GM18909 (cell line): ENCODE measurements at regions not wholly inside any gene's neighbourhood (a gene's known extent, or its start where the extent isn't known, plus 50 kb on each side); places are given as distances from the start of the nearest gene placed in this dataset.

Source experiments
- ATAC-seq: cut with Tn5 transposase; IDR thresholded peaks from one replicate; pipeline ENCODE4 v1.9.1; 2021; ENCODE audit warnings: mild to moderate bottlenecking; ENCODE audit not compliant: unreplicated experiment, poor library complexity

DNA sequence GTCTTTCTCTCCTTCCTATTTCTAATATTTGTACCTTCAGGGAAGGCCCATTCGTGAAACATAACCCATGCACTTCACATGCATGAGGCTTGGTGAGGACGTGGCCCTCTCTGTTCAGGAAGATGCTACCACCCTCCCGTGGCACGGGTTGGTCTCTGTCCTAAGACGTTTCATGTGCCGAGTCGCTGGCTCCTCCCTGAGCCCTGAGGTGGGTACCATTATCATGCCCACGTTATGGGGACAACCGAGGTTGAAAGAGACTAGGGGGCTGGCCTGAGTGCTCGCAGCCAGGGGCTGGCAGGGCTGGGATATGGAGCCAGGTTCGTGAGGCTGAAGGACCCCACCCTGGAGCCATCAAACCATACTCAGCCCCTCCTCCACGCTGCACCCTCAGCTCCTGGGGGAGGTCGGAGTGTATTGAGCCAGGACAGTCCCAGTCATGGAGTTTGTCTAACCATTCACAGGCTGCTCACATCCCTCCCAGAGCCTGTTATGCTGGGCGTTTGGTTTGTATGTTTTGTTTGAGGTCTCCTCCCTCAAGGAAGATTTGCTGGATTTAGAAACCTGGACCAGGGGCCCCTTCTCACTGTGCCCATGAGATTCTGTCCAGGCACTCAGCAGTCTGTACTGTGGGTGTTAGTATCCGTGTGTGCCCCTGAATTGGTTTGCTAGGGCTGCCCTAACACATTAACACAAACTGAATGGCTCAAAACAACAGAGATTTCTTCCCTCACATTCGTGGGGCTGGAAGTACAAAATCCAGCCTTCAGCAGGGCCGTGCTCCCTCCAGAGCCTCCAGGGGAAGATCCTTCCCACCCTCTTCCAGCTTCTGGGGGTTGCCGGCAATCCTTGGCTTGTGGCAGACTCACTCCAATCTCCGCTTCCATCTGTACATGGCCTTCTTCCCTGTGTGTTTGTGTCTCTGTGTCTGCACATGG is 88.3 kb downstream of the ANKRD60 start:
- ATAC-seq, result no peak

DNA sequence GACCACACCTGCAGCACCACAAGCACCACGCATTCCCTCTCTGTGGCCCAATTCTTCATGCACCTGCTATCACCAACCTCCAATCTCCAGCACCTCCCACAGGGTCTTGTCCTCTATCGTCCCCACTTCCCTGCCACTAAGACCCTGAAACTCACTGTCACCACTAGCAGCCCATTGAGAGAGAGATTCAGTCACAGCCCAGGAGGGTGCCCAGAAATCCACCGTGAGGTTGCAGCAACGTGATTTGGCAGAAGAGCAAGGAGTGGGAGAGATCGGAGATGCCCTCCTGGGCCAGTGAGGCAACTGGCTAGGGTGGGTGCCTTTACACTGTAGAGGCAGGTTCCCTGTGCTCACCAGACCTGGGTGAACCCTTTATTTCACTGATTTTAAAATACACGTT is 90.1 kb downstream of the ANKRD60 start:
- no peak for ATAC-seq

DNA sequence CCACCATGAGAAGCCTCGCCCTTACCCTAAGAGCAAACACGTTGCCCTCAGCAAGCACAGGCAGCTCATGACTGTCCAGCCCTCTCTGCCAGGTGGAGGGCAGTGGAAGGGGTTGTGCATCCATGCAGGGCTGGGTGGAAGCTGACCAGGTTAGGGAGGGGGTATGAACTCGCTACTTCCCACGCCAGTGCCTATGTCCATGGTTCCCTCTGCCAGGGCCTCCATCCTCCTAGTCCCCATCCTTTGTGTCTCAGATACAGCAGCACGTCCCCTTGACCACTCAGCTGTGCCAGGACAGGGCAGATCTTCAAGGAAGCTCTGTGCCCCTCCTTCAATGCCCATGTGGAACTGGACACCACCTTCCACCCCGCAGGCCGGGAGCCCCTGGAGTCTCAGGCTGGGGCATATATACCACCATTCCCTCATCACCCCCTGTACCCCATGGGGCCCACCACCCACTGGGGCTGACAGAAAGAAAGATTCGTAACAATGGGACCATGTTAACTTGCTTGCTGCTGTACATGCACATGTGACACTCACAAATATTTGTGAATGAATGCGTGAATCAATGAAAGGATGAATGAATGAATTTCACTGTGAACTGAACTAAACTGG is 90.7 kb downstream of the ANKRD60 start:
- no peak for ATAC-seq

DNA sequence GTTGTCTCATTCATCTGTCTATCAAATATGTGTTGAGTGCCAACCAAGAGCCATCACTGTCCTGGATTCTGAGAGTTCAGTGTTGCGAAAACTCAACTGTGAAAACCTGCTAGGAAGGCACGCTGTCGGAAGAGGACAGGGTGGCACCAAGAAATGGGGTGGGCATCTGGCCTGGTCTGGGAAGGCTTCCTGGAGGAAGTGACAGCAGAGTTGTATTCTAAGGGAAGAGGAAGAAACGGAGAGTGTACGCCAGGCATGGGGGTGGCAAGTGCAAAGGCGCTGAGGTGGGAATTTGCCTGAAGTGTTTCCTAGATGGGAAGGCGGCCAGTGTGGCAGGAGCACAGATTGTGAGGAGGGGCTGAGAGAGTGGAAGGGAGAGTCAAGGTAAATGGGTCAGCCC is 91.2 kb downstream of the ANKRD60 start:
- no peak for ATAC-seq

DNA sequence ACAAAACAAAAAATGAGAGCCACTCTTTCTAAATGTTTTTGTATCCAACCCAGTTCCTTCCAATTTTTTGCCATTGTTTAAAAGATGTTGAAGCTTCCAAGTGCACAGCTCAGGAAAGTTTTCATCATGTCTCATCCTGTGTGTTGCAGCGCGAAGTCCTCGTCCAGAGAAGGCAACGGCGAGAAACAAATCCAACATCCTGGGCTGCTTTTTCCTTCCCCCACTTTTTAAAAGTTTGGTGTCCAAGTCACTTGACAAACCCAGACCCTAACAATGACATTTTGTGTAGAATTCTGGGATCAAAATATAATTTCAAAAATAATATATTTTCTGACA is 92.3 kb downstream of the ANKRD60 start:
- no peak for ATAC-seq

DNA sequence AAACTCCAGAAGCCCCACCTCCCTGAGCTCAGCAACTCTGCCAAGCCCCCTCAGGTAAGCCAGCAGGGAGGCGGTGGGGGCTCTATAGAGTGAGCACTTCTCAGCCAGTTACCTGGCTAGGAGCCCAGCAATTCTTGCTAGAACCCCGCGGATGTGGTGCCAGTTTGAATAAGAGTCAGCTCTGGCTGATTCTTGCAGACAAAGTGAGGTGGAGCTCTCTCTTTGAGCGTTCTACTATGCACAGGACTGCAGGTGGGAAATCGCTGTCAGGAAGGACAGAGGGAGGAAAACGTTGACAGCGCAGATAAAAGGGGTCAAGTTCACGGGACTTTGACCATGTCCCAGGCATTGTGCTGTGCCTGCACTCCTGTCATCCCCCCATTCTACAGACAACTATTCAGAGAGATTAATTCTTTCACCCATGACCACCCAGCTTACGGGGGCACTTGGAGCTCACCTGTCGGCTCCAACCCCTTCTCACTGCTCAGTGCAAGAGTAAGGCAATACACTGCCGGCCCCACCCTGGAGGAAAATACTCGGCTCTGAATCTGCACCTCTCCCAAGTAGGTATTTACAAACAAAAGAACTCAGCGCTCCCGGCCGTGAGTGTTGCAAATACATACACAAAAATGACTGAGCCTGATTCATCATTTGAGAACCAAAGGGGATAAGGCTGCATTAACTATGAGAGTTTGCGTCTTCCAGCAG is 92.9 kb downstream of the ANKRD60 start:
- no peak for ATAC-seq

DNA sequence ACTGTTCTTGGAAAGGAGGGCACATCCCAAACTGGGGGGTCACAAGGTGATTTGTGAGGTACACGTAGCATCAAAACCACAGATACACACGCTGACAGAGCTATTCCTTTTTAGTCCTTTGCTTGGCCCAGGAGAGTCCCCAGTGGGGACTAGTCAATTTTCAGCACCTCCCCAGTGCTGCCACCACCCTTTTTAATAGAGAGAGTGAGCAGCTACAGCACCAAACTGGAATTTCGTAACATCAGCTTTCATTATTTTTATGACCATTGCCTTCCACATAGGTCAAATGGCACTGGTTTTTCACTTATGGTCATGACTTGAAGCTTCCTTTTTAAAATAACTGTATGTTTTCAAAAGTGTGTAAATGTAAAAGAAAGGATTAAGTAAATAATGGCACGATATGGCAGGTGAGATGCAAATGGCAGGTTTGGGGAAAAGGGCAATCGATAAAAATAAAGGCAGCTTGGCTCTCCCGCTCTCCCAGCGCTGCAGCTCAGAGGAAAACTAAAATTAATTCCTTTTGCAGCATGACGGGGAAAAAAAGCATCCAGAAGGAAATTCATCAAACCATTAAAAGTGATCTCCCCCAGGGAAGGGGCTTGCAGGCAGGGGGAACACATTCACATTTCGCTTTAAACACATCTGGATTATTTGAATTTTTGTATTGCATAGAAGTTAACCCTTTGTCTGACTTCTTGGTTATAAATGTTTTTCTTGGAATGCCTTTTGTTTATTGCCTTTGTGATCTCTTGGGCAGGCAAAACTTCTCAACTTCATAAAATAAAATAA is 95.2 kb downstream of the ANKRD60 start:
- no peak for ATAC-seq

DNA sequence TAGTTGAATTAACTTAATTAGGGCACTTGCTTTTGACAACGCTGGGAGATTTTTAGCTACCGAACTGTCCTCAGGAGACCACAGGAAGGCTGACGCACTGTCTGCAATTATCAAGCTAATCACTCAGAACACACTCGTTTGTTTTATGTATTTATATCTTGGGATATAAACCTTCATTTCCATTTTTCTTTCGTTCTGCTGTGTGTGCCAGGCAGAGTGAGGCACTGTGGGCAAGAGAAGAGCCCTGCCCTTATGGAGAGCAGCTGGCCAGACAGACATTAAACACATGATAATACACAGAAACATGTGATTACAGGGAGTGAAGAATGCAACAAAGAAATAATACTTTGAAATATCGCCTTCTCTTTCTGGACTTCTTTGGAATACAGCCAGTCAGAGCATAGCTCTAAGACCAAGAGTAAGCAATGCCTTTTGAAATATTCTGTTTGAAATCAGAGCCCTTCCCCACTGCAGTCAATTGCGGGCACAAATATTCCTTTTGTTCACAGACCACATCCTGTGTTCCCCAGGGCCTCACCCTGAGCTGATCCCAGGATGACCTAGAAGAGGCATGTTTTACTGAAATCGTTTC is 96.8 kb downstream of the ANKRD60 start:
- no peak for ATAC-seq

DNA sequence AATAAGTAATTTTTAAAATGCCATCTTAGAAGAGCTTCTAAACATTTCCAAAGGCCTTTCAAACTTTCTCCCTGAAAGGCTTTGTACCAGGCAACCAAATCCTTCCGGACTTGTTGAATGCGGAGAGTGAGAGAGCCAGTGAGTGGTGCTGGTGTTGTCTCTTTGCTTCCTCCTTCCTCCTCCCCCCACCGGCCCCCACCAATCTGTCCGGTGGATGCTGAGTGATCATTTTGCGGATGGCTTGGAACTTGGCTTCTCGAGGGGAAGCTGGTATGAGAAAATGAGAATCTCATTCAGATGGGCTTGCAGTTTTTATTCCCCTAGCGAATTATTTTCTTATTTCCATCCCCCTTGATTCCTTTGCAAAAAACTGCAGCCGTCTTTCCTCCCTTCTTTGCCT is 97.3 kb downstream of the ANKRD60 start:
- no peak for ATAC-seq

DNA sequence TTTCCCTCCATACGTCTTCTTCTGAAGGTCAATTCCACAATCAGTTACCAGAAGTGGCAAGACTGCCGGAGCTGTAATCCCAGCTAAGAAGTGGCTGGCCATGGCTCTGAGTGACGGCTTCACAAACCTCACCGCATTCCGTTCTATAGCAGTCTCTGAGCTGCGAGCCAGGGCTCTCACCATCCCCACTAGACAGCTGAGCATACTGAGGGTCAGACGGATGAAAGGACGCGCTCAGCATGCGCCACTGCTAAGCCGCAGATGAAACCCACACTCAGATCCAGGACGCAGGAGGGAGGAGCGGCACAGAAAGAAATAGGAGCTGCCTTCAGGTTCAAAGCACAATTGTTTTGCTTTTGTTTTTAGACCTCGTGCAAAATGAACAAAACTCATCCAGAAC is 97.9 kb downstream of the ANKRD60 start:
- ATAC-seq, result no peak

DNA sequence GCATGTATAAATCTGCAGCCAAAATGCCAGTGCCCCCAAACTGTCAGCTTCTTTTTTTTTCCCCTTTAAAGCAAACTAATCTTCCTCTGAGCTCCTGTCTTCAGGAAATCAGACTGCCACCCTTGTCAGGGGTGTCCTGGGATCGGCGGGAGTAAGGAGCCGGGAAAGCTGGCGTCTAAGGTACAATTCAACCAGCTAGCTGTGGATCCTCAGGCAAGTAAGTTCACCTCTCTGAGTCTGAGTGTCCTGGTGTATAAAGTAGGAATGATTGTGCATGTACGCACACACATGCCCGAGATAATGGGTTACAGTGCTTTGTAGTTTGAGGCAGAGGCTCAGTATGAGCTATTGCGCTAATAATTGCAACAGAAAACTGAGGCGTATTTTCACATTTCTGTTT is 98.3 kb downstream of the ANKRD60 start:
- ATAC-seq, result no peak

DNA sequence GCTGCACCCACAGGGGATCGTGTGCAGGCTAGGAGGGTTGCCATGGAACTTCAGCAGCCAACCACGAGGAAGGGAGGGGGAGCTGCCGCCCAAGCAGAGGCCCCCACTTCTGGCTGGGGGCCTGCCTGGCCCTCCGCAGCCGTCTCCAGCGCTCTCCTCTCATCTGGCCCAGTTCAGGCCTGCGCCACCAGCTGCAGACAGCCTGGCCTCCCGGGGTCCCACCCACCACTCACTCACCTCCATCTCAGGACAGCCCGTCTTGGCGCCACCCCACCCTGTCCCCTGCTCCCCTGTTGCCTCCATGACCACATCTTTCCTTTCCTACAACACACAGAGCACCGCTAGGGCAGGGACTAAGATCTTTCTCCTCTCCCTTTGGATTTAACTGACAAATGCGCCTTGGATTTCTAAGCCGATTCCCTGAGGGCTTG is 98.7 kb downstream of the ANKRD60 start:
- ATAC-seq, result no peak

DNA sequence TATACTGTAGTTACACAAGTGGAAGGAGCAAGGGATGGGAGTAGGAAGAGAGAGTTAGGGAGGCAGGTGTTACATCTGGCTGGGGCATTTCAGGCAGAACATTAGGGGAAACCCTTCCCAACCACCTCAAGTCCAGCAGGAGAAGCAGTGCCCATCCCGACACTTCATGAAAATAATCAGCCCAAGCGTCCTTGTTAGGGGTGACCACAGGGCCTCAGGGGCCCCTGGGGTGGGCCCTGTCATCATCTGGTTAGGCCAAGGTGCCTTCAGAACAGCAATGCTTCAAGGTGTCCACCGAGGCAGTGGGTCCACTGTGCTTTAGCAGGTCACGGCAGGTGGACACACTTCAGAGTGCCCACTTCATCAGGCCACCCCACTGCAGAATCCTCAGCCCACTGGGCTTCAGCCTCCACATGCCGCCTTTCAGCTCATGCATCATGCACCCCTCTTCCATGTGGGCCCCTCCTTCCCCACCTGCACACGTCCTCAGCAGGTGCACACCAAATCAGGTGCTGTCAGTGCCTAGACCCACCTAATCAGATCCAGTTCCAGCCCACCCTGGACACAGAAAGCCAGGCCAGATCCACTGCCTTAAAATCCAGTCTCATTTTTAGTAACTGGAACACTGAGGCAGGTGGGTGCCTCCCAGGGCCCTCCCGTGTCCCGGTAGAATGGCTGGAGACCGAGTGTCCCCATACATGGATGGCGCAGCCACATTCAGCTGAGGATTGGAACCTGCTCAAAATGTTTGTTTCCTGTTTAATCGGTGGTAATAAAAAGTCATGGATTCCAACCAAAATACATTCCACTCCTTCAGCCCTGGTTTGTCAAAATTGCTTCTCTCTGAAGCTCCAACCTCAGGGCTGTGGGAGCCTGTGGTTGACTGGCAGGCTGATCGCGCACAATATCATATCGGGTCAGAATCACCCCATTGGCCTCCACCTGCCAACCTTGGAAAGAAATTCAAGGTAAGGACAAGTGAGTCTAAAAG is 99.5 kb downstream of the ANKRD60 start:
- no peak for ATAC-seq

DNA sequence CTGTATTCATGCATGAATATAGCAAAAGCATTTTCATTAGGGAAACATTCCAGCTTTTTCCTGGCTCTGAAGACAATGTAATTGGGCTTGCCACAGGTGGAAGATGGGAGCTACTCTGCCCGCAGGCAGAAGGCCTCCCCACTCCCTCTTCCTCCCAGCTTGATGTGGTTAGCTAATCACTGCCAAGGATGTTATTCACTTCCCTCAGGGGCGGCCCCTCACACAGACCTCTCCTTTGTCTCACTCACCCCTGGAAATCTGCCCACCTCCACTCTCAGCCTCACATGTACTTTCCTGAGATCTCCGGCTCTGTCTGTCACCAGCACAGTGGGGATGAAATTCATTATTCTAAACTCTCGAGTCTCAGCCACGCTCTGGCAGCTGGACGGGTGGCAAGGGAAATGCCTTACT is 100.7 kb downstream of the ANKRD60 start:
- ATAC-seq, result no peak

DNA sequence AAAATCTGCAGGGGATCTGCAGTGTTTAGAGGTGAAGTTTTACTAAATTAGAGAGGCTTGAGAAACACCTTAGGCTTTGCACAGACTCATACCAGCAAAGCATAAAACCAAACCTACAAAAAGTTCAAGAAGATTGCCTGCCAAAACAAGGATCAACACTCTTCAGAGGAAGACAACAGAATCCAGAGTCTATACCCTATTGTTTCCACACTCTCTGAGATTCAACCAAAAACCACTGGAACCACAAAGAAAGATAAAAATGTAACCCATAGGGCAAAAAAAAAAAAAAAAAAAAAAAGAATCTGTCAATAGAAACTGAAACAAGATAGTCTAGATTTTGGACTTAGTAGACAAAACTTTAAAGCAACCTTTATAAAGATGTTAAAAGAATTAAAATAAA is 102.7 kb downstream of the ANKRD60 start:
- ATAC-seq, result no peak

DNA sequence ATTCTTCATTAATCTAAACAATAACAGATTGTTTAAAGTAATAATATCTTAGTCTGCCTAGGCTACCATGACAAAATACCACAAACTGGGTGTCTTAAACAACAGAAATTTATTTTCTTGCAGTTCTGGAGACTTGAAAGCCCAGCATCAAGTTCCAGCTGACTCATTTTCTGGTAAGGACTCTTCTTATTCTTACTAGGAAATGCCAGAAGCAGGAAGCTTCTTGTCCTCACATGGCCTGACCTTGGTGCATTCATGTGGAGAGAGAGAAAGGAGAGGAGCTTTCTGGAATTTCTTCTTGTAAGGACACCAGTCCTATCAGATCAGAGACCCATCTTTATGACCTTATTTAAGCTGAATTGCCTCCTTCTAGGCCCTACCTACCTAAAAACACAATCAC is 110.5 kb downstream of the ANKRD60 start:
- no peak for ATAC-seq

DNA sequence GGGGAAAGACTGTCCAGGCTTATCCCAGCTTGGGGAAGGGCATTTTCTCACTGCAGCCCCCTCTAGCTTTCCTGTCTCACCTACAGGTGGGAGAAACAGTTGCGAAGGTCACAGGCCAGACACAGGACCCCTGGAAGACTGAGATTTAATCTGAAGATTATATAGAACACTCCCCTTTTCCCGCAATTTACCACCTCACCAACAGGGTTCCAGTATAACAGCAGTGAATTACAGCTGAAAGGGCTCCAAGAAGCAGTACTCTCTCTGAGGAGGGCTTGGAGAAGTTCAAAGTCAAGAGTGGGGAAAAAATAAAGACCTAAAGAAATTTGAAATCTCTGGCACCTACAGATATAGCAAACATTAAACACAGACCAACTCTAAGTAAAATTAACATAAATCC is 111.9 kb downstream of the ANKRD60 start:
- no peak for ATAC-seq

DNA sequence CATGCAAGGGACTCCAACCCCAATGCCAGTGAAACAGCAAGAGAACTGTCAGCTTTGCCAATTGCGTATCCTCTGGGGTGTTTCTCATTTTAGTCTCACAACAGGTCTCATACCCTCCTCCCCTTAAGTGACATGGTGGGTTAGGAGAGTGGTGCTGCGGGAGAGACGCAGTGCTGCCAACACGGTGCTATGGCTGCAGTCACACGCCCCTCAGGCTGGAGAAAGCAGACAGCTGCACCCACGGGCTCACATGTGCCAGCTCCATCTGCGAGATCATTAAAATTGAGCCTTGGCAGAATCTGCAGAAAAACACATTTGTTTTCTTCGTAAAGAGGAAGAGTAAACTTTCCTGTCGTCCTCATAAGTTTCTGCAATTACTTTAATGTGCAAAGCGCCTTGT is 114.7 kb downstream of the ANKRD60 start:
- ATAC-seq, result no peak
